NCI-H748 treated with DMSO at 0.1 percent for 48 hours (cell line): ENCODE measurements at regions not wholly inside any gene's neighbourhood (a gene's known extent, or its start where the extent isn't known, plus 50 kb on each side); places are given as distances from the start of the nearest gene placed in this dataset.

ENCODE experiments used
- DNase-seq: peaks from one replicate; lab custom pipeline; 2025; lab: John Stamatoyannopoulos, UW

- DNase-seq, result no peak
Observed at GRCh38 chr15:85307687-85308045, 72.7 kb upstream of the AKAP13 start.

- no peak for DNase-seq
Observed at GRCh38 chr15:85311647-85312046, 68.8 kb upstream of the AKAP13 start.

- DNase-seq, result no peak
Observed at GRCh38 chr15:85312486-85312885, 67.9 kb upstream of the AKAP13 start.

- no peak for DNase-seq
Observed at GRCh38 chr15:85312929-85313331, 67.5 kb upstream of the AKAP13 start.

- DNase-seq, result no peak
Observed at GRCh38 chr15:85313339-85313738, 67.1 kb upstream of the AKAP13 start.

- DNase-seq, result no peak
Observed at GRCh38 chr15:85314146-85314545, 66.3 kb upstream of the AKAP13 start.

- no peak for DNase-seq
Observed at GRCh38 chr15:85314633-85315032, 65.8 kb upstream of the AKAP13 start.

GRCh38 chr15:85316244-85316934 lies 64.0 kb upstream of the AKAP13 start:
- DNase-seq, result no peak

- no peak for DNase-seq
Observed at GRCh38 chr15:85318048-85318731, 62.2 kb upstream of the AKAP13 start.

- no peak for DNase-seq
Observed at GRCh38 chr15:85318732-85319076, 61.7 kb upstream of the AKAP13 start.

- DNase-seq, result no peak
Observed at GRCh38 chr15:85324202-85324601, 56.2 kb upstream of the AKAP13 start.

GRCh38 chr15:85325834-85326233 lies 54.6 kb upstream of the AKAP13 start:
- no peak for DNase-seq

- DNase-seq, result no peak
Observed at GRCh38 chr15:85326291-85326690, 54.1 kb upstream of the AKAP13 start.

- DNase-seq, result no peak
Observed at GRCh38 chr15:85327820-85328219, 52.6 kb upstream of the AKAP13 start.

- DNase-seq, result no peak
Observed at GRCh38 chr15:85329561-85330422, 50.6 kb upstream of the AKAP13 start.
